NB4 (cell line): ENCODE measurements at regions not wholly inside any gene's neighbourhood (a gene's known extent, or its start where the extent isn't known, plus 50 kb on each side); places are given as distances from the start of the nearest gene placed in this dataset.

Source experiments
- MYC ChIP-seq: IDR thresholded peaks from 2 replicates; pipeline ENCODE4 v1.6.1; 2011; ENCODE audit warnings: low read depth, low read length
- POLR2A ChIP-seq: IDR thresholded peaks from 2 replicates; pipeline ENCODE4 v1.6.1; 2011; ENCODE audit warnings: mild to moderate bottlenecking; ENCODE audit not compliant: insufficient read length; ENCODE audit errors: extremely low read depth
- TF ChIP-seq, protein P1 (sequence below): IDR thresholded peaks from one replicate; pipeline ENCODE4 v1.5.1; 2012; ENCODE audit warnings: low read depth, low read length
- TF ChIP-seq, protein P2 (sequence below): IDR thresholded peaks from 2 replicates; pipeline ENCODE4 v1.6.1; 2011; ENCODE audit warnings: low read depth, low read length

- TF ChIP-seq, protein P1, sequence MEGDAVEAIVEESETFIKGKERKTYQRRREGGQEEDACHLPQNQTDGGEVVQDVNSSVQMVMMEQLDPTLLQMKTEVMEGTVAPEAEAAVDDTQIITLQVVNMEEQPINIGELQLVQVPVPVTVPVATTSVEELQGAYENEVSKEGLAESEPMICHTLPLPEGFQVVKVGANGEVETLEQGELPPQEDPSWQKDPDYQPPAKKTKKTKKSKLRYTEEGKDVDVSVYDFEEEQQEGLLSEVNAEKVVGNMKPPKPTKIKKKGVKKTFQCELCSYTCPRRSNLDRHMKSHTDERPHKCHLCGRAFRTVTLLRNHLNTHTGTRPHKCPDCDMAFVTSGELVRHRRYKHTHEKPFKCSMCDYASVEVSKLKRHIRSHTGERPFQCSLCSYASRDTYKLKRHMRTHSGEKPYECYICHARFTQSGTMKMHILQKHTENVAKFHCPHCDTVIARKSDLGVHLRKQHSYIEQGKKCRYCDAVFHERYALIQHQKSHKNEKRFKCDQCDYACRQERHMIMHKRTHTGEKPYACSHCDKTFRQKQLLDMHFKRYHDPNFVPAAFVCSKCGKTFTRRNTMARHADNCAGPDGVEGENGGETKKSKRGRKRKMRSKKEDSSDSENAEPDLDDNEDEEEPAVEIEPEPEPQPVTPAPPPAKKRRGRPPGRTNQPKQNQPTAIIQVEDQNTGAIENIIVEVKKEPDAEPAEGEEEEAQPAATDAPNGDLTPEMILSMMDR, result no peak
- TF ChIP-seq MYC (no peak), POLR2A (no peak)
- TF ChIP-seq, protein P2, sequence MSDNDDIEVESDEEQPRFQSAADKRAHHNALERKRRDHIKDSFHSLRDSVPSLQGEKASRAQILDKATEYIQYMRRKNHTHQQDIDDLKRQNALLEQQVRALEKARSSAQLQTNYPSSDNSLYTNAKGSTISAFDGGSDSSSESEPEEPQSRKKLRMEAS, result no peak
These were observed 272.2 kb upstream of the B3GALT2 start for GRCh38 chr1:193458628-193459027.
